ENCODE measurements at regions not wholly inside any gene's neighbourhood (a gene's known extent, or its start where the extent isn't known, plus 50 kb on each side); places are given as distances from the start of the nearest gene placed in this dataset.

DNA sequence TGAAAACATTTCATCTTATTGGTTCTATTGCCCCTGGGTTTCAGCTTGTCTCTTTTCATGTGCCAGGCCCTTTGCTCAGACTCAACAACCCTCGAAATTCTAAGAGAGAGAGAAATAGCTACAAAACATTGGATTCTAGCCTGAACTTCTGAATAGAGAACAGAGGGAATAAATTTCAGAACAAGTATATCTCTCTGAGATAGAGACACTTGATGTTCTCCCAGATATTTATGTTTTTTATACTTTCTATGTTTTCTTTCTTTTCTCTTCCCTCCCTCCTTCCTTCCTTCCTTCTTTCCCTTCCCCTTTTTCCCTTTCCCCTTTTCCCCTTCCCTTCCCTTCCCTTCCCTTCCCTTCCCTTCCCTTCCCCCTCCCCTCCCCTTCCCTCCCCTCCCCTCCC, 279.5 kb upstream of the SPRED2 start:
- Histone ChIP-seq H3K4me3 (ENCODE audit: low read depth, low read length) (no peak overlapping the region), H3K36me3 (no peaks in the 10 kb centered on the region), H3K27ac (no peak overlapping the region), H3K9me3 (ENCODE audit: severe bottlenecking) (no peaks in the 10 kb centered on the region), H3K27me3 (ENCODE audit: insufficient read depth, low read depth, severe bottlenecking) (peaks cover 48% of the 10 kb centered on the region)
- no peak for DNase-seq
- TF ChIP-seq CTCF (IDR thresholded peaks at IDR 0.05; ENCODE audit: low read depth, low read length): no peak

DNA sequence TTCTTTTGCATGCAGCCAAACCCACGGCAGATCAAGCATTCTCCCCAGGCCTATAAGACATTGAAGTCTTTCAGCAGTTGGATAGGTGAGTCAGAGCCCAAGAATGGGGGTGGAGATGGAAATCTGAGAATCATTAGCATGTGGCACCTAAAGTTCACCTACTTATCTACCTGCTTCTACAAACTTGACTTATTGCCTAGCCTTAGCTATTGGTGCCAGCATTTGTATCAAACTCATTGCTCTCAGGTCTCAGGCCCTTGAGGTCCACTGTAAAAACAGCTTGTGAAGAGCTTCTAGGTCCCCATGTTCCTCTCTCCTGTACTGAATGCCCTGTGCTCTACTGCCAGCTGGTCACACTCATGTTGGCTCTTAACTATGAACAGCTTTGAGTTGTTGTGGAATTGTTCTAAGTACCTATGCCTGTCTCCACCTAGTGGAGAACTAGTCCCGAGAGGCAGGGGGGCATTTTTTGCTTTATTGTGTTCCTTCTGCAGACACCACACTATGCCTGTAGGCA, 278.4 kb upstream of the SPRED2 start:
- DNase-seq: peak; percentile 23
- Histone ChIP-seq H3K27me3 (ENCODE audit: insufficient read depth, low read depth, severe bottlenecking) (peaks cover 45% of the 10 kb centered on the region), H3K4me3 (ENCODE audit: low read depth, low read length) (no peak overlapping the region), H3K36me3 (no peaks in the 10 kb centered on the region), H3K9me3 (ENCODE audit: severe bottlenecking) (no peaks in the 10 kb centered on the region), H3K27ac (no peak overlapping the region)
- peak; percentile 52 for TF ChIP-seq CTCF (IDR thresholded peaks at IDR 0.05; ENCODE audit: low read depth, low read length)

GRCh38 chr2:65710356-65710755, 278.0 kb upstream of the SPRED2 start:
- H3K27me3 ChIP-seq (ENCODE audit: insufficient read depth, low read depth, severe bottlenecking): peaks cover 49% of the 10 kb centered on the region
- DNase-seq: no peak
- H3K27ac ChIP-seq: no peak overlapping the region
- no peak for TF ChIP-seq CTCF (IDR thresholded peaks at IDR 0.05; ENCODE audit: low read depth, low read length)
- H3K36me3 ChIP-seq: no peaks in the 10 kb centered on the region
- no peaks in the 10 kb centered on the region for H3K9me3 ChIP-seq (ENCODE audit: severe bottlenecking)
- H3K4me3 ChIP-seq (ENCODE audit: low read depth, low read length): no peak overlapping the region

- Histone ChIP-seq H3K36me3 (no peaks in the 10 kb centered on the region), H3K27me3 (ENCODE audit: insufficient read depth, low read depth, severe bottlenecking) (peaks cover 53% of the 10 kb centered on the region), H3K9me3 (ENCODE audit: severe bottlenecking) (no peaks in the 10 kb centered on the region), H3K4me3 (ENCODE audit: low read depth, low read length) (no peak overlapping the region), H3K27ac (no peak overlapping the region)
- TF ChIP-seq CTCF (IDR thresholded peaks at IDR 0.05; ENCODE audit: low read depth, low read length): no peak
- DNase-seq: no peak
Measured at GRCh38 chr2:65708086-65708485, 275.7 kb upstream of the SPRED2 start.

DNA sequence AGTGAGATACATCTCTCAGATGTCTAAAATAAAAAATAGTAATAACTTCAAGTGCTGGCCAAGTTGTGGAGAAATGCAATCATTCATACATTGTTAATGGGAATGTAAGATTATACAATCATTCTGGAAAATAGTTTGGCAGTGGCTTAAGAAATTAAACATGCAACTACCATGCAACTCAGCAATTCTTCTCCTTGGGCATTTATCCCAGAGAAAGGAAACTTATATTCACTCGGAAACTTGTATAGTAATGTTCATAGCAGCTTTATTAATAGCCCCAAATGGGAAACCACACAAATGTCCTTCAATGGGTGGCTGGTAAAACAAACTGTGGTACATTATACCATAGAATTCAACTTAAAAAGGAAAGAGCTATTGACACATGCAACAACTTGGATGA, 274.0 kb upstream of the SPRED2 start:
- H3K4me3 ChIP-seq (ENCODE audit: low read depth, low read length): no peak overlapping the region
- no peak for TF ChIP-seq CTCF (IDR thresholded peaks at IDR 0.05; ENCODE audit: low read depth, low read length)
- DNase-seq: no peak
- H3K36me3 ChIP-seq: no peaks in the 10 kb centered on the region
- H3K27ac ChIP-seq: no peak overlapping the region
- H3K9me3 ChIP-seq (ENCODE audit: severe bottlenecking): no peaks in the 10 kb centered on the region
- peaks cover 65% of the 10 kb centered on the region for H3K27me3 ChIP-seq (ENCODE audit: insufficient read depth, low read depth, severe bottlenecking)

DNA sequence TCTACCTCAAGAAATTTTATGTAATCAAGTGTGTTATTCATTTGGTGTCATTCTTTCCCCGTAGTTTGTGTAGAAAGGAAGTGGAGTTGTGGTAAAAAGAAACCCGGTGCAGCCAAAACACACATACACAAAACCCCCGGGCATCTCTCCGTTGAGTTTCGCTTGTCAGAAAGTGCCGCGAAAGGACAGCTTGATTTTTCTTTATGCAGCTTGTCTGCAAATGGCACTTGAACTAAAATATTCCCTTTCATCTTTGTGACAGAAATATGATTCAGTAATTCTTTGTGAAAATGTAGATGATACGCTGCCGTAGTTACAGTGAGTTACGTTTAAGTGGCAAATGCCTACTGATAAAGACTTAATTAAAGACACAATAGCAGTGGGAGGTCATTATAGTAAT, 268.8 kb upstream of the SPRED2 start:
- no peak for TF ChIP-seq CTCF (IDR thresholded peaks at IDR 0.05; ENCODE audit: low read depth, low read length)
- no peaks in the 10 kb centered on the region for H3K9me3 ChIP-seq (ENCODE audit: severe bottlenecking)
- H3K36me3 ChIP-seq: no peaks in the 10 kb centered on the region
- no peak for DNase-seq
- H3K27me3 ChIP-seq (ENCODE audit: insufficient read depth, low read depth, severe bottlenecking): peaks cover 75% of the 10 kb centered on the region
- H3K27ac ChIP-seq: no peak overlapping the region
- no peak overlapping the region for H3K4me3 ChIP-seq (ENCODE audit: low read depth, low read length)

All from WERI-Rb-1 (cell line).